HEK293 (cell line): ENCODE measurements at regions not wholly inside any gene's neighbourhood (a gene's known extent, or its start where the extent isn't known, plus 50 kb on each side); places are given as distances from the start of the nearest gene placed in this dataset.

Experiments
- CTCF ChIP-seq: fragments of 450-650 bp; formaldehyde crosslinking; IDR thresholded peaks from 2 replicates; pipeline ENCODE4 v1.5.1; 2016; ENCODE audit warnings: missing biosample characterization, missing genetic modification characterization
- KLF7 ChIP-seq: fragments of 450-650 bp; formaldehyde crosslinking; IDR thresholded peaks from 2 replicates; pipeline ENCODE4 v1.5.1; 2016; ENCODE audit warnings: missing biosample characterization, missing genetic modification characterization, borderline replicate concordance
- YY1 ChIP-seq: fragments of 450-650 bp; formaldehyde crosslinking; IDR thresholded peaks from 2 replicates; pipeline ENCODE4 v1.5.1; 2018; ENCODE audit warnings: missing biosample characterization, missing genetic modification characterization
- ZNF223 ChIP-seq: fragments of 450-650 bp; formaldehyde crosslinking; IDR thresholded peaks from 2 replicates; pipeline ENCODE4 v1.5.1; 2016; ENCODE audit warnings: missing biosample characterization, missing genetic modification characterization
- ZNF416 ChIP-seq: fragments of 450-650 bp; formaldehyde crosslinking; IDR thresholded peaks from 2 replicates; pipeline ENCODE4 v1.5.1; 2016; ENCODE audit warnings: missing biosample characterization, missing genetic modification characterization
- ZNF610 ChIP-seq: fragments of 450-650 bp; formaldehyde crosslinking; IDR thresholded peaks from 2 replicates; pipeline ENCODE4 v1.5.1; 2016; ENCODE audit warnings: missing biosample characterization, missing genetic modification characterization, borderline replicate concordance
- ZNF645 ChIP-seq: fragments of 450-650 bp; formaldehyde crosslinking; IDR thresholded peaks from 2 replicates; pipeline ENCODE4; 2016; ENCODE audit warnings: missing biosample characterization, missing genetic modification characterization

- TF ChIP-seq ZNF610 (tag by site-specific recombination) (no peak), CTCF (tag by site-specific recombination) (no peak), KLF7 (no peak), ZNF416 (tag by site-specific recombination) (no peak), ZNF645 (tag by site-specific recombination) (no peak), ZNF223 (tag by site-specific recombination) (no peak), YY1 (tag by site-specific recombination) (no peak)
Observed at GRCh38 chr14:45526715-45527549, 273.9 kb upstream of the MIS18BP1 start.
